HG03025 (cell line): ENCODE measurements at regions not wholly inside any gene's neighbourhood (a gene's known extent, or its start where the extent isn't known, plus 50 kb on each side); places are given as distances from the start of the nearest gene placed in this dataset.
"Not testable (repeated sequence)": the region's sequence is repeated elsewhere in the genome, so short reads cannot be mapped to it uniquely, and the experiment has no call there.

ENCODE experiments used
- ATAC-seq: cut with Tn5 transposase; IDR thresholded peaks from one replicate; pipeline ENCODE4 v1.9.1; 2021; ENCODE audit warnings: mild to moderate bottlenecking, moderate library complexity; ENCODE audit not compliant: unreplicated experiment, low FRiP score

- ATAC-seq, result no peak
These were observed 269.3 kb downstream of the PCDH7 start for GRCh38 chr4:30989508-30989907.

GRCh38 chr4:30996841-30997240, 276.7 kb downstream of the PCDH7 start:
- no peak for ATAC-seq

- ATAC-seq, result no peak
These were observed 284.9 kb downstream of the PCDH7 start for GRCh38 chr4:31005037-31005436.

- ATAC-seq, result no peak
These were observed 287.7 kb downstream of the PCDH7 start for GRCh38 chr4:31007858-31008257.

GRCh38 chr4:31009926-31010325, 289.8 kb downstream of the PCDH7 start:
- ATAC-seq, result no peak

GRCh38 chr4:31015123-31015522, 295.0 kb downstream of the PCDH7 start:
- ATAC-seq, result no peak

- ATAC-seq, result no peak
These were observed 296.3 kb downstream of the PCDH7 start for GRCh38 chr4:31016322-31017061.

- no peak for ATAC-seq
These were observed 300.2 kb downstream of the PCDH7 start for GRCh38 chr4:31020363-31020762.

GRCh38 chr4:31021008-31021407, 300.8 kb downstream of the PCDH7 start:
- ATAC-seq, result no peak

- no peak for ATAC-seq
These were observed 302.5 kb downstream of the PCDH7 start for GRCh38 chr4:31022702-31023101.

- no peak for ATAC-seq
These were observed 302.9 kb downstream of the PCDH7 start for GRCh38 chr4:31023109-31023508.

- ATAC-seq, result no peak
These were observed 303.6 kb downstream of the PCDH7 start for GRCh38 chr4:31023742-31024141.

- not testable (repeated sequence) for ATAC-seq
These were observed 304.6 kb downstream of the PCDH7 start for GRCh38 chr4:31024781-31025180.

- ATAC-seq, result no peak
These were observed 306.1 kb downstream of the PCDH7 start for GRCh38 chr4:31026256-31026655.

- no peak for ATAC-seq
These were observed 314.4 kb downstream of the PCDH7 start for GRCh38 chr4:31034550-31034949.

- no peak for ATAC-seq
These were observed 315.6 kb downstream of the PCDH7 start for GRCh38 chr4:31035761-31036160.

GRCh38 chr4:31037703-31038102, 317.5 kb downstream of the PCDH7 start:
- ATAC-seq, result no peak

GRCh38 chr4:31039382-31039781, 319.2 kb downstream of the PCDH7 start:
- ATAC-seq, result no peak

GRCh38 chr4:31040106-31040505, 319.9 kb downstream of the PCDH7 start:
- ATAC-seq, result no peak

GRCh38 chr4:31041385-31041784, 321.2 kb downstream of the PCDH7 start:
- ATAC-seq, result no peak

- ATAC-seq, result no peak
These were observed 321.7 kb downstream of the PCDH7 start for GRCh38 chr4:31041853-31042252.

- ATAC-seq, result no peak
These were observed 323.4 kb downstream of the PCDH7 start for GRCh38 chr4:31043382-31044062.
